HepG2 (cell line): ENCODE measurements at regions not wholly inside any gene's neighbourhood (a gene's known extent, or its start where the extent isn't known, plus 50 kb on each side); places are given as distances from the start of the nearest gene placed in this dataset.

Experiments used
- CEBPB ChIP-seq: IDR thresholded peaks from 2 replicates; pipeline ENCODE4 v1.6.1; 2011; ENCODE audit warnings: low read depth, low read length, improper control_type of control experiment, borderline replicate concordance
- EHMT2 ChIP-seq: fragments of 200-600 bp; sonication (generic); IDR thresholded peaks from 2 replicates; pipeline ENCODE4 v1.7.0; 2017; ENCODE audit warnings: antibody characterized with exemption, low read depth, low read length, borderline replicate concordance
- NFKB2 ChIP-seq: sonication (generic); formaldehyde crosslinking; IDR thresholded peaks from 2 replicates; pipeline ENCODE4 v1.4.0; 2020; ENCODE audit warnings: missing genetic modification reagents, borderline replicate concordance
- RBAK ChIP-seq: sonication (generic); formaldehyde crosslinking; IDR thresholded peaks from 2 replicates; pipeline ENCODE4 v1.5.1; 2020; ENCODE audit warnings: mild to moderate bottlenecking, missing genetic modification reagents
- RFXAP ChIP-seq: sonication (generic); formaldehyde crosslinking; IDR thresholded peaks from 2 replicates; pipeline ENCODE4 v1.4.0; 2020; ENCODE audit warnings: missing genetic modification reagents, borderline replicate concordance
- SALL2 ChIP-seq: sonication (generic); formaldehyde crosslinking; IDR thresholded peaks from 2 replicates; pipeline ENCODE4 v1.8.1; 2023; ENCODE audit warnings: mild to moderate bottlenecking, missing genetic modification reagents, inconsistent platforms
- TAF1 ChIP-seq: sonication (generic); formaldehyde crosslinking; IDR thresholded peaks from 2 replicates; pipeline ENCODE4 v1.4.0; 2020; ENCODE audit warnings: missing genetic modification reagents
- ZBTB7B ChIP-seq: sonication (generic); formaldehyde crosslinking; IDR thresholded peaks from 2 replicates; pipeline ENCODE4 v1.4.0; 2020; ENCODE audit warnings: missing genetic modification reagents
- ZNF567 ChIP-seq: sonication (generic); formaldehyde crosslinking; IDR thresholded peaks from 2 replicates; pipeline ENCODE4 v1.8.1; 2023; ENCODE audit warnings: mild to moderate bottlenecking, missing genetic modification reagents, borderline replicate concordance
- ZNF614 ChIP-seq: IDR thresholded peaks from 2 replicates; pipeline ENCODE4 v1.6.1; 2018; ENCODE audit warnings: missing biosample characterization, missing genetic modification reagents, inconsistent platforms, borderline replicate concordance
- ZNF703 ChIP-seq: sonication (generic); formaldehyde crosslinking; IDR thresholded peaks from 2 replicates; pipeline ENCODE4 v1.5.1; 2020; ENCODE audit warnings: missing genetic modification reagents, mild to moderate bottlenecking, moderate library complexity, borderline replicate concordance
- TF ChIP-seq, protein P1 (sequence below): sonication (generic); formaldehyde crosslinking; IDR thresholded peaks from 2 replicates; pipeline ENCODE4 v1.4.0; 2020; ENCODE audit warnings: mild to moderate bottlenecking, missing genetic modification reagents
- TF ChIP-seq, protein P2 (sequence below): sonication (generic); formaldehyde crosslinking; IDR thresholded peaks from 2 replicates; pipeline ENCODE4 v1.5.1; 2020; ENCODE audit warnings: mild to moderate bottlenecking, missing genetic modification reagents, borderline replicate concordance
- TF ChIP-seq, protein P3 (sequence below): sonication (generic); IDR thresholded peaks from 2 replicates; pipeline ENCODE4 v1.6.1; 2016; ENCODE audit warnings: low read depth, borderline replicate concordance
- TF ChIP-seq, protein P4 (sequence below): sonication (generic); formaldehyde crosslinking; IDR thresholded peaks from 2 replicates; pipeline ENCODE4 v1.4.0; 2020; ENCODE audit warnings: low read depth, mild to moderate bottlenecking, missing genetic modification reagents

DNA sequence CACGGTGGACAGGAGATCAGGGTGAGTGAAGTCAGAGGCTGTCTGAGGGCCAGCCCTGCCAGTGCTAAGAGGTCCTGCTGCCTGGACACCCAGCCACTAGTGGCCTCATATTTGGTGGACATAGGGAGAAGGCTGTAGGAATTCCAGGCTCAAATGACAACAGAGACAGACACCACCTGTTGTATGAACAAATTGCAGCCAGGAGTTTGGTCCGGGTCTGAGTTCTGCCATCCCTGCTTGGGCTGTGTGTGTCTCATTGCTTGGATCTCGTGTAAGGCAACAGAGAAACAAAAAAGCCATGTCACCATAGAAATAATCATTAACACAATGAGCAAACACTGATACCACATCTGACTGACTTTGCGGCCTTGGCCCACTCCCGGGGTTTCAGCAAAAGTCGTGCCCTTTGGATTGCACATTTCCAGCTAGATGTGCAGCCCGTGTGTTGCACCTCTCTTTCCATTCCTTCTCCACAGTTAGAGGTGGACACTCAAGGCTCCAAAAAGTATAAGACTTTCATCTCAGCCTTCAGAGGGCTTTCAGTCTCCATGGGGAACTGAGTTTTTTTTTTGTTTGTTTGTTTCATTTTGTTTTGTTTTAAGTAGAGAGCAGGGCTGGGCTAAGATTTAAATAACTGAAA lies 211.2 kb downstream of the RTP5 start (continued):
- TF ChIP-seq EHMT2 (peak; percentile 28; the same call in 1 of the 2 replicates), TAF1 (CRISPR knock-in tag) (peak; percentile 60), ZNF703 (peak; percentile 67; the same call in 1 of the 2 replicates), ZBTB7B (CRISPR knock-in tag) (peak; percentile 63; the same call in 1 of the 2 replicates), ZNF567 (CRISPR knock-in tag) (0 out of 2 replicates have a peak, but pooled peaks have one; percentile 52), RFXAP (CRISPR knock-in tag) (peak; percentile 74; the same call in 1 of the 2 replicates), RBAK (CRISPR knock-in tag) (0 out of 2 replicates have a peak, but pooled peaks have one; percentile 37), CEBPB (peak; percentile 79), ZNF614 (CRISPR knock-in tag) (peak; percentile 83), SALL2 (CRISPR knock-in tag) (peak; percentile 53; the same call in 1 of the 2 replicates), NFKB2 (CRISPR knock-in tag) (peak; percentile 63; the same call in 1 of the 2 replicates)
- TF ChIP-seq, protein P1, sequence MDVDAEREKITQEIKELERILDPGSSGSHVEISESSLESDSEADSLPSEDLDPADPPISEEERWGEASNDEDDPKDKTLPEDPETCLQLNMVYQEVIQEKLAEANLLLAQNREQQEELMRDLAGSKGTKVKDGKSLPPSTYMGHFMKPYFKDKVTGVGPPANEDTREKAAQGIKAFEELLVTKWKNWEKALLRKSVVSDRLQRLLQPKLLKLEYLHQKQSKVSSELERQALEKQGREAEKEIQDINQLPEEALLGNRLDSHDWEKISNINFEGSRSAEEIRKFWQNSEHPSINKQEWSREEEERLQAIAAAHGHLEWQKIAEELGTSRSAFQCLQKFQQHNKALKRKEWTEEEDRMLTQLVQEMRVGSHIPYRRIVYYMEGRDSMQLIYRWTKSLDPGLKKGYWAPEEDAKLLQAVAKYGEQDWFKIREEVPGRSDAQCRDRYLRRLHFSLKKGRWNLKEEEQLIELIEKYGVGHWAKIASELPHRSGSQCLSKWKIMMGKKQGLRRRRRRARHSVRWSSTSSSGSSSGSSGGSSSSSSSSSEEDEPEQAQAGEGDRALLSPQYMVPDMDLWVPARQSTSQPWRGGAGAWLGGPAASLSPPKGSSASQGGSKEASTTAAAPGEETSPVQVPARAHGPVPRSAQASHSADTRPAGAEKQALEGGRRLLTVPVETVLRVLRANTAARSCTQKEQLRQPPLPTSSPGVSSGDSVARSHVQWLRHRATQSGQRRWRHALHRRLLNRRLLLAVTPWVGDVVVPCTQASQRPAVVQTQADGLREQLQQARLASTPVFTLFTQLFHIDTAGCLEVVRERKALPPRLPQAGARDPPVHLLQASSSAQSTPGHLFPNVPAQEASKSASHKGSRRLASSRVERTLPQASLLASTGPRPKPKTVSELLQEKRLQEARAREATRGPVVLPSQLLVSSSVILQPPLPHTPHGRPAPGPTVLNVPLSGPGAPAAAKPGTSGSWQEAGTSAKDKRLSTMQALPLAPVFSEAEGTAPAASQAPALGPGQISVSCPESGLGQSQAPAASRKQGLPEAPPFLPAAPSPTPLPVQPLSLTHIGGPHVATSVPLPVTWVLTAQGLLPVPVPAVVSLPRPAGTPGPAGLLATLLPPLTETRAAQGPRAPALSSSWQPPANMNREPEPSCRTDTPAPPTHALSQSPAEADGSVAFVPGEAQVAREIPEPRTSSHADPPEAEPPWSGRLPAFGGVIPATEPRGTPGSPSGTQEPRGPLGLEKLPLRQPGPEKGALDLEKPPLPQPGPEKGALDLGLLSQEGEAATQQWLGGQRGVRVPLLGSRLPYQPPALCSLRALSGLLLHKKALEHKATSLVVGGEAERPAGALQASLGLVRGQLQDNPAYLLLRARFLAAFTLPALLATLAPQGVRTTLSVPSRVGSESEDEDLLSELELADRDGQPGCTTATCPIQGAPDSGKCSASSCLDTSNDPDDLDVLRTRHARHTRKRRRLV (CRISPR knock-in tag) = 0 out of 2 replicates have a peak, but pooled peaks have one; percentile 33
- TF ChIP-seq, protein P2, sequence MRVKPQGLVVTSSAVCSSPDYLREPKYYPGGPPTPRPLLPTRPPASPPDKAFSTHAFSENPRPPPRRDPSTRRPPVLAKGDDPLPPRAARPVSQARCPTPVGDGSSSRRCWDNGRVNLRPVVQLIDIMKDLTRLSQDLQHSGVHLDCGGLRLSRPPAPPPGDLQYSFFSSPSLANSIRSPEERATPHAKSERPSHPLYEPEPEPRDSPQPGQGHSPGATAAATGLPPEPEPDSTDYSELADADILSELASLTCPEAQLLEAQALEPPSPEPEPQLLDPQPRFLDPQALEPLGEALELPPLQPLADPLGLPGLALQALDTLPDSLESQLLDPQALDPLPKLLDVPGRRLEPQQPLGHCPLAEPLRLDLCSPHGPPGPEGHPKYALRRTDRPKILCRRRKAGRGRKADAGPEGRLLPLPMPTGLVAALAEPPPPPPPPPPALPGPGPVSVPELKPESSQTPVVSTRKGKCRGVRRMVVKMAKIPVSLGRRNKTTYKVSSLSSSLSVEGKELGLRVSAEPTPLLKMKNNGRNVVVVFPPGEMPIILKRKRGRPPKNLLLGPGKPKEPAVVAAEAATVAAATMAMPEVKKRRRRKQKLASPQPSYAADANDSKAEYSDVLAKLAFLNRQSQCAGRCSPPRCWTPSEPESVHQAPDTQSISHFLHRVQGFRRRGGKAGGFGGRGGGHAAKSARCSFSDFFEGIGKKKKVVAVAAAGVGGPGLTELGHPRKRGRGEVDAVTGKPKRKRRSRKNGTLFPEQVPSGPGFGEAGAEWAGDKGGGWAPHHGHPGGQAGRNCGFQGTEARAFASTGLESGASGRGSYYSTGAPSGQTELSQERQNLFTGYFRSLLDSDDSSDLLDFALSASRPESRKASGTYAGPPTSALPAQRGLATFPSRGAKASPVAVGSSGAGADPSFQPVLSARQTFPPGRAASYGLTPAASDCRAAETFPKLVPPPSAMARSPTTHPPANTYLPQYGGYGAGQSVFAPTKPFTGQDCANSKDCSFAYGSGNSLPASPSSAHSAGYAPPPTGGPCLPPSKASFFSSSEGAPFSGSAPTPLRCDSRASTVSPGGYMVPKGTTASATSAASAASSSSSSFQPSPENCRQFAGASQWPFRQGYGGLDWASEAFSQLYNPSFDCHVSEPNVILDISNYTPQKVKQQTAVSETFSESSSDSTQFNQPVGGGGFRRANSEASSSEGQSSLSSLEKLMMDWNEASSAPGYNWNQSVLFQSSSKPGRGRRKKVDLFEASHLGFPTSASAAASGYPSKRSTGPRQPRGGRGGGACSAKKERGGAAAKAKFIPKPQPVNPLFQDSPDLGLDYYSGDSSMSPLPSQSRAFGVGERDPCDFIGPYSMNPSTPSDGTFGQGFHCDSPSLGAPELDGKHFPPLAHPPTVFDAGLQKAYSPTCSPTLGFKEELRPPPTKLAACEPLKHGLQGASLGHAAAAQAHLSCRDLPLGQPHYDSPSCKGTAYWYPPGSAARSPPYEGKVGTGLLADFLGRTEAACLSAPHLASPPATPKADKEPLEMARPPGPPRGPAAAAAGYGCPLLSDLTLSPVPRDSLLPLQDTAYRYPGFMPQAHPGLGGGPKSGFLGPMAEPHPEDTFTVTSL = peak; percentile 78; the same call in 1 of the 2 replicates
- TF ChIP-seq, protein P3, sequence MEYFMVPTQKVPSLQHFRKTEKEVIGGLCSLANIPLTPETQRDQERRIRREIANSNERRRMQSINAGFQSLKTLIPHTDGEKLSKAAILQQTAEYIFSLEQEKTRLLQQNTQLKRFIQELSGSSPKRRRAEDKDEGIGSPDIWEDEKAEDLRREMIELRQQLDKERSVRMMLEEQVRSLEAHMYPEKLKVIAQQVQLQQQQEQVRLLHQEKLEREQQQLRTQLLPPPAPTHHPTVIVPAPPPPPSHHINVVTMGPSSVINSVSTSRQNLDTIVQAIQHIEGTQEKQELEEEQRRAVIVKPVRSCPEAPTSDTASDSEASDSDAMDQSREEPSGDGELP = peak; percentile 75
- TF ChIP-seq, protein P4, sequence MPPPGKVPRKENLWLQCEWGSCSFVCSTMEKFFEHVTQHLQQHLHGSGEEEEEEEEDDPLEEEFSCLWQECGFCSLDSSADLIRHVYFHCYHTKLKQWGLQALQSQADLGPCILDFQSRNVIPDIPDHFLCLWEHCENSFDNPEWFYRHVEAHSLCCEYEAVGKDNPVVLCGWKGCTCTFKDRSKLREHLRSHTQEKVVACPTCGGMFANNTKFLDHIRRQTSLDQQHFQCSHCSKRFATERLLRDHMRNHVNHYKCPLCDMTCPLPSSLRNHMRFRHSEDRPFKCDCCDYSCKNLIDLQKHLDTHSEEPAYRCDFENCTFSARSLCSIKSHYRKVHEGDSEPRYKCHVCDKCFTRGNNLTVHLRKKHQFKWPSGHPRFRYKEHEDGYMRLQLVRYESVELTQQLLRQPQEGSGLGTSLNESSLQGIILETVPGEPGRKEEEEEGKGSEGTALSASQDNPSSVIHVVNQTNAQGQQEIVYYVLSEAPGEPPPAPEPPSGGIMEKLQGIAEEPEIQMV = 0 out of 2 replicates have a peak, but pooled peaks have one; percentile 28
